CD4-positive, alpha-beta T cell treated with Interleukin-6 for 4 hours (primary cell): ENCODE measurements at regions not wholly inside any gene's neighbourhood (a gene's known extent, or its start where the extent isn't known, plus 50 kb on each side); places are given as distances from the start of the nearest gene placed in this dataset.

Experiments
- DNase-seq: peaks from one replicate; pipeline ENCODE4 v3.0.0-alpha.2; 2020; ENCODE audit warnings: mixed read lengths

DNA sequence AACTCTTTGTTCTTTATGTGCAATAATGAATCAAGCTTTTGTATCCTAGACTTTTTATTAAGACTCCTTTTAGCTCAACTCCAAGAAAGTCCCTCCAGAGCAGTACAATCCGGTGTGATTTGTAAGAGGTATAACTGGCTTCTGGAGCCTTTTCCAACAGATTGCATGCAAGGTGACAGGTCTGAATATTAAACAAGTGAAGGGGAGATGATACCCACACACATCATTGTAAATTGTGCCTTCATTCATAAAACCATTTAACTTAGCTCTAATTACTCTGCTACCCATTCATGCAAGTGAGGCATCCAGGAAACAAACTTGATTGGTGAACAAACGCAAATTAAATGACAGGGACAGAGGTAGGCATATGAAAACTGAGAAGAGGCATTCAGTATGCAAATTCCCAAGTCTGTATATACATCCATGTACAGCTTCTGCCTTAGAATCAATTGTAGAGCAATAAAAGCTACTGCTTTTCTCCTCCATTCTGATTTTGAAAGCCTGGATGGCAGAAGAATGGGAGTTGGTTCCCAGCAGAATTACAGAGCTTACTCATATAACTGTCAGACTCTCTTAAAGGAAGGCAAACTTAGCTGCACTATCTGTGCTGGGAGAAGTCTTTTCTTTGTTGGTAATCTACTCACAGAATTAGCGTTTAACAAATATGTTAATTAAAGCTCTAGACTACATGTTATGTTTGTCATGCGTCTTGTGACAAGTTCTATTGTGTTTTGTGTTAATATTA, 261.0 kb upstream of the CDH6 start:
- no peak for DNase-seq

DNA sequence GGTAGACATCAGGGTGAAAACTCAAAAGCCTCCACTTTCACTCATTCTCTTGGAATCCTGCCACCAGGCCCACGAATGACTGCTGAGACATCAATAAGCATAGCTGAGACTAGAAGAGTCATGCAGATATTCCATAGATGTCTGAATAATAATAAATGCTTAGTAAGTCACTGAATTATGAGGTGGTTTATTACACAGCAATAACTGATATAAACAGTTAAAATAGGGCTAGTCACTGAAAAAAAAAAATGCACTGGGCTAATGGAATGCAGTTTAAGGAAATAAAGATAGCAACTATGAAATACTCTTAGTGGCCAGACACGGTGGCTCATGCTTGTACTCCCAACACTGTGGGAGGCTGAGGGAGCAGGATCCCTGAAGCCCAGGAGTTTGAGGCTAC, 262.8 kb upstream of the CDH6 start:
- no peak for DNase-seq

DNA sequence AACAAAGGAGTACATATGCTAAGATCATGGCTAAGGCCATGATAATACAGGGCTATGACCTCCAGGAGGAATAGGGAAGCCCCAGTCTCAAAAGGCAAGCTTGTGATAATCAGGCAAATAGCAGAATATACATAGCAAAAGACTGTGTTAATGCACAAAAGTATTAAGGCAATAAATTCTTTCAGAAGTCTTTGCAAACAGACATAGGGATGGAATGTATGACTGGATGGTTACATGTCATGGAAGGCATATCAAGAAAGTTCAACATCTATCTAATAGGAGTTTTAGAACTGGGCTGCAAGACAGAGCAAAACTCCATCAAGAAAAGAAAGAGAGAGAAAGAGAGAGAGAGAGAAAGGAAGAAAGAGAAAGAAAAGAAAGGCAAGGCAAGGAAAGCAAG, 264.5 kb upstream of the CDH6 start:
- DNase-seq = no peak

DNA sequence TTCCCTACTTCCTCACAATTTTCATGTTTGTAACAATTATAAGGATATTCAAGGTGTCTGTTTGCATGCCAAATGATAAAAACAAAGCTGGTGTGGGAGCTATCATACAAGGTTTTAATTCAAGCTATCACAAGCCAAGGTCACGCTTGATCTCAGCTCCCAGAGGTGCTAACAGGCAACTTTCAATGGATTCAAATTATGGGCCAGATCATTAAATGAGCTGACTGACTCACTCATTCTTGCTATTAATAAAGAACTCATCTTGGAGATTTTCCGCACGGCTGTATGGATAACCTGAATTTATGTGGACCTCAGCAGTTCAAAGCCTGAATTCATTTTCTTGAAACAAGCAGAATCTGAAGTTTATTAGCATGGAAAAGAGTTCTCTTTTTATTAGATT, 267.3 kb upstream of the CDH6 start:
- DNase-seq = no peak

DNA sequence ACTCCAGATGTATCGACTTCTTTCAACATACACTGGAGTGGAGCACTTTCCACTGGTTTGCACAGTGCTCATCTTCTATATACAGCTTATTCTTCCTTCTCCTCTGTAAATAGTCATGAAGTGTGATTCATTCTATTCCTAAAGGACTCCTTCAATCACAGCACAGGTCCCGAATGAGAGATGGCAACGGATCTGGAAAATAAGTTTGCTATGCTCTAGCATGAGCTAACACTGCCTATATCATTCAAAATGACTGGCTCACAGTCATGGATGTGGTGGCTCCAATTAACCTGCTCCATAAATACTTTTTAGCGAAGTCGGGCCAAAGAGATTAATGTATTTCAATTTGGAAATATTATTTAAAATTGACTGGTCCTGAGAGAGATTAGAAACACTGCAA, 272.1 kb upstream of the CDH6 start:
- DNase-seq = no peak

DNA sequence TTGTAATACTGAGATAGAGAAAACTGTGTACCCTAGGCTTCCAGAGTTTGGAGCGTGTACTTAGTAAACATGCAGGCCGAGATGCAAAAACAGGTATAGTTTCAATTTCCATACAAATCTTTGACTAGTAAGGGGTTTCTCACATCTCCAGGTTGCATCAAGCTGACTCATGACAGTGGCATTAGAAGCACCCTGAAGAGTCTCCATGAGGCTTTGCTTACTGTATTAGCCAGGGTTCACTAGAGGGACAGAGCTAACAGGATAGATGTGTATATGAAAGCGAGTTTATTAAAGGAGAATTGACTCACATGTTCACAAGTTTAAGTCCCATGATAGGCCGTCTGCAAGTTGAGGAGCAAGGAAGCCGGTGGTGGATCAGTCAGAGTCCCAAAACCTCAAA, 275.3 kb upstream of the CDH6 start:
- no peak for DNase-seq

DNA sequence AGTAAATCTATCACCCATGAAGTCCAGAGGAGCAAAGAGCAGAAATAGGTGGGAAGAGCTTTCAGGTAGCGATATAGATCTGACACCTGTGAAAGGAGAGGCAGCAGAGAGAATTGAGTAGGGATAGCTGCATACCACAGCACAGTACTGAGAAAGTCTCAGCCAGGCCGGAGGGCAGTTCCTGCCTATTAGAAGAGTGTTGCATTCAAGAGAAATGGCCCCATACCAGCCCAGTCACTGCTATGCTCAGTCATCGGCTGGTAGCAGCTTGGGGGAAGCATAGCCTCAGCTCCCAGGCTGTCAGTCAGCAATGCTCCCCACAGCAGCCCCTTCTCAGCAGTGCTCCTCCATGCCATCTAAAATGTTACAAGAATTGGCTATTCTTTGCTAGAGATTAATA, 285.1 kb upstream of the CDH6 start:
- DNase-seq = no peak

DNA sequence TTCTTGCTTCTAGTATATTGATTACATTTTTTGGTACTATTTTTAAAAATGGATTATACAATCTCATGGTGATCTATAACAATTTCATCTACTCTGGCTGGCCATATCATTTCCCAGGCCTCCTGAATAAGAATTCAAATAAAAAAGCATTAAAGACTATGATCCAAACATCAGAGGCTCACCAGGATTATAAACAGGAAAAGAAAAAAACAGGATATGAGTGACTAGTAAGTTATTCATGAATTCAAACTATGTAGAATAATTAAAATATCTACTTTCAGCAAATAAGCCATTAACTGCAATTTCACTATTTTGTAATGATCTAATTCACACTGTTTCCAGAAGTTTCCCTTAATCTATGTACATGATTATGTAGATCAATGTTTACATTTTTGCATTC, 293.1 kb upstream of the CDH6 start:
- no peak for DNase-seq

DNA sequence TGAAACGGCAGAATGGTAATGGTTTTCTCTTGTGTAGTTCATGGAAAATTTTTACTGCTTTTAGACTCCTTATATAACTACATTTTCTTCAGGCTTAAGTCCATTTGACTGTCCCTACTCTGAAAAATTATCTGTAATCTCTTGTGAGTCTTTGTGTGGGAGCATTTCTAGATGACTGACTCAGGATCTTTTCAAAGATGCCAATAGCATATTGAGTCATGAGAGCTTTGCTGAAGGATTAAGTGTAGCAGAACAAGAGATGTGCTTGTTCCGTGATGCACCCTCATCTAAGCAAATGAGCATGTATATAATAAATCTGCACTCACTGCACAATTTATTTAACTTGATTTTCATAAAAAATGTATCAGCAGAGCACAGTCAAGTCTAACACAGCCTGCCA, 298.7 kb upstream of the CDH6 start:
- DNase-seq = no peak

DNA sequence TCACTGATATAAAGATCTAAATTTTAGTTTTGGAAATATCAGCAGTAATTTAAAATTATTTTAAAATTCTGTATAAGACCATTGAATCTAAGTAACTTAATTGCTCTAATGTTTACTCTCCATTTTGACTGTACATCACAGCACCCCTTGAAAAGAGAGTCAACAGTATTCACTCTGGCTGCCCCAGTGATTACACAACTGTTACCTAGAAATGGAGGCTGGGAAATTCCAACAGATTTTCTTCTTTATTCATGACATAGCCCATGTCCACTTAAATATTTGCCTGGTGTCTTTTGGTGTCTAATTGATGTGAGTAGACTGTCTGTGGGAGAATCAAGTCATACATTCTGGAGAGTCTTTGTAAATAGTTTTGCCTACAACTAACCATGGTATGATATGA, 301.8 kb upstream of the CDH6 start:
- DNase-seq = no peak

DNA sequence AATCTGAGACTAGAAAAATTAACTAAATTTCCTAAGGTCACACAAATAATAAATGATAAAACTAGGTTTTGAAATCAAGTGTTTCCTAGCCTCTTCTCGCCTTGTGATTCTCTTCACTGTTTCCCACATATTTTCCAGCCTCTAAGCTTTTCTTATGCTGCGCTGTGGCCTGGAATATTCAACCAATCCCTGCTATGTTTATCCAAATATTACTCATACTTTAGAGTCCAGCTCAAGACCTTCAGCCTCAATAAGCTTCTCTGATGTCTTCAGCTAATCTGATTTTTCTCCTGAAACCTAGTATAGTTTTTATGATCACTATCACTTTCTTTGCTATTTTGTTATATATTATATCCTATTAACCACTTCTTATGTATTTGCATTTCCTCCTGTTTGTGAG, 303.1 kb upstream of the CDH6 start:
- DNase-seq = no peak

DNA sequence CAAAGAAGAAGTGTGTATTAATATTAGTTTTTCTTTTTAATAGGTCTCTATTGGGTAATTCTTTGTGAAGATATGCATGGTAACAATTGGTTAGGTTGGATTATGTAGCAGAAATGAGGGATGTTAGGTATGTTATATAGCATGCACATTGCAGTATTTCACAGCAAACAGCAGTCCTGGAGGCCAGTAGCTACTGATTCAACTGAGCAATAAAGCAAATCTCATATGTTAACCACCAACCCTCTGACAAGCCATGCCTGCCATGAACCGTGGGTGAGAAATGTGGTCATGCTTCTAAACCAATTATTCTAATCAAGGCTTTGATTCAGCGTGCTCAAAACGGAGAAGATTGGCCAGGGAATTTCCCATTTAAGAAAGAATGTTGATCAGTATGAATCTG, 313.0 kb upstream of the CDH6 start:
- DNase-seq = no peak

DNA sequence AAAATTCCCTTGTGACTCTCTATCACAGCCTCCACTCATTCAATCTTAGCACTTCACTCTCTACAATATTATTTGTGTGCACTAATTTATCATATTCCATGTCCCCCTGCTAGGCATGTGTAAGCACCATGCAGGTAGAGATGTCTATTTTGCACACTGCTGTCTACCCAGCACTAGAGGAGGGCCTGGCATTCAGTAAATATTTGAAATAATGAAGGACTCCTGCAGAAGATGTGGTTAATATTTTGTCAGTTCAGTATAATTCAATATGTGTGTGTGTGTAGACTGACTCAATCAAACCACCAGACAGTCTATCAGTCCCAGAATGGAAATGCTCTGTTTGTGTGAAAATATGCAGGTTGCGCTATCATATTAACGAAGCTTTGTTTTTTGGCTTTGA, 313.6 kb upstream of the CDH6 start:
- DNase-seq = no peak

DNA sequence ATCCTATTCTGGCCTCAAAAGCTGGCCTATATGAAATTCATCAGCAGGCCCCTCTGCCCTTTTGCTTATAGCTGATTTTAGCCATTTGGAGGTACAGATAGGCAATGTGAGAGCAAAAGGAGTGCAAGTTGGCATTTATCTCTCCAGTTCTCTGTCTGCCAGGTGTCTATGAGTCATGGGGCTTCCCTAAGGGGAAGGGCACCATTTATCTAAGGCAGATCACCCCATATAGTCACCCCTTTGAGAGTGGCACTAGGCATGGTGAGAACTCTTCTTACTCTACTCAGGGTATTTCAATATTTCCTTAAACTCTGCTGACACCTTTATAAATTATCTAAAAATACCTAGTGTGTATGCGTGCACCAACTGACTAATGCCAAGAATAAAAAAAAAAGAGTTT, 314.7 kb upstream of the CDH6 start:
- DNase-seq = no peak

DNA sequence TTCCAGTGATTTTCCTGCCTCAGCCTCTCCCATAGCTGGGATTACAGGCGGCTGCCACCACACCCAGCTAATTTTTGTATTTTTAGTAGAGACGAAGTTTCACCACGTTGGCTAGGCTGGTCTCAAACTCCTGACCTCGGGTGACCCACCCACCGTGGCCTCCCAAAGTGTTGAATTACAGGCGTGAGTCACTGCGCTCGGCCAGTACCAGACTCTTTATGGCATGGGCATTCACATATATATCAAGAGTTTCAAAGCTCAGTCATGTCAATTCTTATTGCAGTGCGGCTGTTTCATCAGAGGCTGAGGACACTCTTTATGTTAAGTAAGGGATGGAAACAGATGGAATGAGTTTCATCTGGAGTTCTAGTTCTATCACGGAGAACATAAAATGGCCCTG, 315.2 kb upstream of the CDH6 start:
- no peak for DNase-seq

DNA sequence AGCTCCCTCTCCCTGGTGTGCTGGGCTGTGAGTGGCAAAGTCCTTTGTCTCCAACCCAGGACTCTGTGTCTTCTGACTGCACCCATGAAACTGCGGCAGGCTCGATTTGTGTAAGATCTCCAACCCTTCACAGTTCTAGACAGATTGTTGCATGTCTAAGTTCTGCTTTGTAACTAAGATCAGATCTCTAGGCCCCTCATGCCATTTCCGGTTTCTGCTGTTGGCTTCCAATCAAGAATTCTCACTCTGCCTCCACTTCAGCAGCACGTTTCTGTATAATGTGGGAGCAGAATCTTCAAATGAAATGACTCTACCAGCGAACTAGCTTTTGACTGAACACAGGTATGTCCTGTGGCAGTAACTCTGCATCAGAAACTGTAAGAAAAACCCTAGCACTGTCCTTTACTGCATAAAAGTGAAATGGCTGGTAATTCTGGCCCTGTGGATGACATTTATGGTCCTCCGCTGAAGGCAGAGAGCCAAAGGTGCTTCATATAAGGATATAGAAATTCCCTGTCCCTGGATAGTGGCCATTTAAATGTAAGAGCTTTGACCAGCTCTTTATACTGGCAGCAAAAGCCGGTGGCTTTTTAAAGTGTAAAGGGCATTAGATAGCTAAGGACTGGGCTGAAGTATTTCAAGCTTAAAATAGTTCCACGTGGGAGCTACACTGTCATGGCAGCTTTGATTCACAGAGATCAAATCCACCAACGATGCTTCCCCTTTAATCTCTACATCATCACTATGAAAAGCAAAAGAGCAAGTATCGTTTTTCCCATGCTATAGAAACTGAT, 319.0 kb upstream of the CDH6 start:
- no peak for DNase-seq

DNA sequence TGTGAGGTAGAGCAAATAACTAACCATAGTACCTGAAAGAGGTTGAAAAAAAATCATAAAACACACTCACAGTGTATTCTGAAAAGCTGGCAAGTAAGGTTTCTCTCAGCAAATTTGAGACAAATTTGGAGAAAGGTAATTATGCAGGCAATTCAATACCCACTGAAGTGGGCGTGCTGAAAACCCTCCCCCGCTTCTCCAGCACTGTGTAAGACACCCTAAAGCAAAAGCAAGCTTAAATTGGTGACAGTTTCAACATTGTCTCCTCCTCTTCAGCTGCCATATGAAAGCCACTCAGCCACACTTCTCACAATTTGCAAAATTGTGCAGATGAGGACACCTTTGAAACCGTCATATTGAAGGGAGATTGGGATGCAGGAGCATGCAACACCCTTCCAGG, 322.3 kb upstream of the CDH6 start:
- no peak for DNase-seq

DNA sequence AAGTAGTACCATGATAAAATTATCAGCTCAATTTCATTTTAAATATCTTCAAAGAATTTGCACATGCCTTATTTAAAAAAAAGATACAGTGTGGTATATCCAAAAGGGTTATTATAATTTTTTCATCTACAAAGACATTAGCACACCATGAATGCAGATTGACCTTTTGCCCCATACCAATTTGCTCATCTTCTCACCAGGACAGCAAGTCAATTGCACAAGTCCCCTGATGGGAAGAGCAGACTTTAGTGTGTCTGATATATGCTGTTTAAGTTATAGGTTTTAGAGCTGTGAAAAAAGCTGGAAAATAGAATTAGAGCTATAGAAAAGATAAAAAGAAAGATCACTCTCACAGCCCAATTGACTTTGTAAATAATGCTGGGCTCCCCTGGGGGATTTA, 325.8 kb upstream of the CDH6 start:
- no peak for DNase-seq

DNA sequence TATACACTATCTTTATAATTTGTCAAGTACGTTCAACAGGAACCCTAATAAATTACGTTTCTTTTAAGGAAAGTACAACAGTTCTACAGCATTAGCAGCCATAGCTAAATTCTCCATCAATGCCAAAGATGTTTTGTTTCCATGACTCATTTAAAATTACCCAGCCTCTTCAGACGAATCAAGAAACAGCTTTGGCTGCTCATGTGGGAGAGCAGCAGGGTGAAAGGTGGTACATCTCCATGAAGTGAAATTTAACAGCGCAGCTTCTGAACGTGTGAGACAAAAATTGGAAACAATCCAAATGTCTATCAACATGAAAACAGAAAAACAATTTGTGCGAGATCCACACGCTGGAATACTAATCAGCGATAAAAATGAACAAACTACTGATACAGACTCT, 327.3 kb upstream of the CDH6 start:
- DNase-seq = no peak

DNA sequence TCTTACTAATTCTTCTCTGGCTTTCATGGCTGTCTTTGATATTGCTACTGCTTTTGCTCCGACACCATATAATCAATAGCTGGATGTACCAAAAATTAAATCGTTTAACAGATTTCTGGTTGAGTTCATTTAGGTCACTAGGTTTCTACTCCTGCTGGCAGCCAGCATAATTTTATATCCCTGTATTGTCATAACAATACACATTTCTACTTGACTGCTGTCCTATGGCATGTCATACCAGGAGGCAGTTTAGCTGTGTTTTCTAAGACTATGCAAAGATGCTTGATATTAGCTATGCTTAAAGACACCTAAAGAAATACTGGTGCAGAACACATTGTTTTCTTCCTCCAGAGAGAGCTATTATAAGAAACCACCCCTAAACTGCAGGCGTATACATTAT, 337.2 kb upstream of the CDH6 start:
- no peak for DNase-seq

DNA sequence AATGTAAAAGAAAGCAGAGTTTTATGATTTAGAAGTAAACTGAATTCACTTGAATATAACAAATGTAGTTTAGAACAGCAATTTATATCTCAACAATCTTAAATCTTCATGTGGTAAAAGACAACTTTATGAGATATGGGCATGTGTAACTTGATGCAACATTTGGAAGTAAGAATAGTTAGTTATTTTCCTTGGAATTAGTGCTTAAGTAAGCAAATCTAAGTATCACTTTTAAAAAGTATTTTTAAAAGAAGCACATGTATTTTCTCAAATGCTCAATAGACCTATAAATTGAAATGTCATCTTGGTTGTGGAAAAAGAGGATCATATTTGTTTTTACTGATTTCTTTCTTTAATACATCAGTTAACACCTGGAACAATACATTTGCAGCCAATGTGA, 340.3 kb upstream of the CDH6 start:
- DNase-seq = no peak

DNA sequence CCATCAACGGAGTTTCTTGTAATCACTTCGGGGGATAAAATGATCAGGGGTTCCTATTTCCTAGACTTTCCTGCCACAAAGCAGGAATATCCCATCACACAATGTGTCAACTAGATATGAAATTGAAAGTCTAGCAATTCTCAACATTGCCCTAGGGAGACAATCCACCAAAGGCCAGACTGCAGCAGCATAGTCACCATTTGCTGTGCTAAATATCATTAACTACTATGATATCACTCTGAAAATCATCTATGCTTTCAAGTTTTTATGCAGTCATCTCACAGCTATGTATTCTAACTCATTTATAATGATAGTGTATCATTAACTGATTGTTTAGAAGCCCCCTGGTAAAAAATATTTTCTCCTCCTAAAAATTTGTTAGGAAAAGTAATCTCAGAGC, 342.6 kb upstream of the CDH6 start:
- DNase-seq = no peak

DNA sequence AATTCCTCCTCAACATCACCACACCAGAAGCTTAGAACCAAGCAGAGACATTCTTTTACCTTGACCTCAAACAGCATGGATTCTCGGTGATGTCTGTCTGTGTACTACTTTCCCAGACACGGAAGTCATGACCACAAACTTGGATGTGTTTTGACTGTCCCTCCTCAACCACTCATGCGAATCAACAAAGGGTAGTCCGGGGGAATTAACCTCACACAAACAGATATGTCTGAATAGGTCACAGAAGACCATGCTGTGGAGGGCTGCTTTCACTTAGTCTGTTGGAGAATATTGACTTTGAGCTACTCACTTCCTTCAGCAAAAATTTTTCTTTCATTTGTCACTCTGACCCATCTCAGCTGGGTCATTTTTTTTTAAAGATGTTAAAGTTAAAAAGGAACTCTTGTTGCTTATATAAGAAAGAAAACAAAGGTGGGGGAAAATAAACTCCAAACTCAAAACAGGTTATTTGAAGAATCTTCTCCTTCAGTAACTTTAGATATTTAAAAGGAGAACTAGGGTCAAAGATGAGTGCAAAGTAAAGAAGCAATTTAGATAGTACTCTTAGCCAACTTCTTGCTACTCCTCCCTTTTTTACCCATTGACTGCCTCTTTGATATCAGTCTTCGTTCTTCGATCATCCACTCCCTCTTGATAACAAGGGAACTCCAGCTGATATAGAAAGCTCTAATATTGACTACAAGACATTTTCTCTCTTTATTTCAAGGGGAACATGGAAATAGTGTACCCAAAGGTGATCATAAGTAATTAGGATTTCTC, 343.4 kb upstream of the CDH6 start:
- DNase-seq = no peak

DNA sequence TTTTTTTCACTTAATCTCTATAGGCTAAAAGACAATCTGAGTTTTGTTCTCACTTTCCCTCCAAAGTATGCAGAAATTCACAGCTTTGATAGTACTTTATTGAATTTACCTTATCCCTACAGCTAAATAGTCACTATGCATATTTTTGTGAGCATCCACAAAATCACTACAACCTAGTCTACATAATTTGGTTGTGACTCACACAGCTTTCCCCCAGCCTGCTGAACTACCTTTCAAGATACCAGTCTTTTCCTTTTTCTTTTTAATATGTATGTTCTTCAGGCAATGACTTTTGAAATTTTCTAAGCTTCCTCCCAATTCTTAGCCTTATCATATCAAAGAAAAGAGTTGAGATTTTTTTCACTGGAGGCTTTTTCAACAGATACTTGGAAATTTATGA, 347.3 kb upstream of the CDH6 start:
- DNase-seq = no peak
